Prostate gland (tissue), 2 donors: ENCODE measurements at regions not wholly inside any gene's neighbourhood (a gene's known extent, or its start where the extent isn't known, plus 50 kb on each side); places are given as distances from the start of the nearest gene placed in this dataset.
"Not testable (repeated sequence)": the region's sequence is repeated elsewhere in the genome, so short reads cannot be mapped to it uniquely, and the experiment has no call there.

Experiments used
- DNase-seq: peaks from one replicate; pipeline ENCODE4 v3.0.0-alpha.2; 2019; ENCODE audit warnings: low spot score
- H3K27ac ChIP-seq, 2 donors: fragments of 200-600 bp; sonication (generic); 2 replicates each; pipeline ENCODE4 v1.5.1; 2017 to 2019
- H3K27me3 ChIP-seq: fragments of 200-600 bp; sonication (generic); replicated peaks from 2 replicates; pipeline ENCODE4 v1.5.1; 2019; ENCODE audit not compliant: insufficient read depth
- H3K36me3 ChIP-seq, 2 donors: fragments of 200-600 bp; sonication (generic); 1 replicate in 1 of 2; 2 replicates in 1 of 2; pipeline versions ENCODE4 v1.5.1 to v1.8.1; 2017 to 2019
- H3K4me1 ChIP-seq: fragments of 200-600 bp; sonication (generic); replicated peaks from 2 replicates; pipeline ENCODE4 v1.5.1; 2019
- H3K4me3 ChIP-seq, 2 donors: fragments of 200-600 bp; sonication (generic); 2 replicates each; pipeline ENCODE4 v1.5.1; 2017 to 2019
- H3K9me3 ChIP-seq: fragments of 200-600 bp; sonication (generic); 2 replicates; pipeline ENCODE4 v1.5.1; 2017
- POLR2A ChIP-seq: fragments of 450-650 bp; IDR thresholded peaks from one replicate; pipeline ENCODE4 v1.6.1; 2016; ENCODE audit warnings: antibody characterized with exemption, mild to moderate bottlenecking
- POLR2AphosphoS5 ChIP-seq: sonication (generic); formaldehyde crosslinking; IDR thresholded peaks from one replicate; pipeline ENCODE4 v1.6.1; 2017; ENCODE audit warnings: antibody characterized with exemption
- WGBS: methylation state at CpG from one replicate; pipeline ENCODE4 v1.1.5; 2018; 5-methylcytosine and 5-hydroxymethylcytosine counted together
- intact Hi-C: fragments of 100-400 bp; cut with DNase I; formaldehyde crosslinking; loops from one replicate; pipeline ENCODE4 v1.14.2; 2022
- TF ChIP-seq, protein P1 (sequence below), 4 experiments: fragments of 200-600 bp in 2 of 4; fragments of 450-650 bp in 2 of 4; sonication (generic) in 2 of 4; IDR thresholded peaks; 1 replicate in 3 of 4; 2 replicates in 1 of 4; pipeline ENCODE4 v1.5.1; 2016 to 2019; ENCODE audit warnings: antibody characterized with exemption in 4 of 4, mild to moderate bottlenecking in 2 of 4, moderate library complexity in 2 of 4

DNA sequence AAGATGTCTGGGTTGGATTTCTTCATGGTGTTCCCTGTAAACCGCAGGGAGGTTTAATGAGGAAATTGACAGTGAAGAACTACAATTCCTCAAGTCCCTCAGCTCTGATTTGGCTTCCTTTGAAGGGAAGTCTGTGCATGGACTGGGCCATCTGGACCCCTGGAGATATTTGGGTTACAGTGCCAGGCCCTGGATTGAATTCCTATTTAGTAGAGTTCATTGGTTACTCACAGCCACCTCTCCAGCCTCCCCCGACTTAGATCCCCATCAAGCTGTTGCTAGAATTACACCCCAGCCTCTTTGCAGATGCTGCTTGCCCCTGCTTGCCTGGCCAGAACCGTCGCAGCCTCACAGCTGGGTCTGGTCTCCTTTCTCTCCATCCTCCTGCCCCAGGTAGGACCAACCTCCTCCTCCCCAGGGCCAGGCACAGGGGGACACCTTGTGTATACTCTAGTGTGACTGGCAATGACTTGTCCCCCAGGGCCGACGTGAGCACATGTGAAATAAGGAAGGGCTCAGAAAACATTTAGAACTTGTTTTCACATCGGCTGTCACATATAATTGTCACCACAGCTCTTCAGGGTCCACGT, 93.2 kb upstream of the LRPAP1 start:
- H3K4me1 ChIP-seq, H3K27ac ChIP-seq, H3K36me3 ChIP-seq, DNase-seq, H3K27me3 ChIP-seq, H3K9me3 ChIP-seq, H3K4me3 ChIP-seq, intact Hi-C loops: not testable (repeated sequence)
- 56% methylated on average over 8 of the region's 8 CpGs for WGBS

GRCh38 chr4:3623809-3624329, 91.6 kb upstream of the LRPAP1 start:
- H3K27me3 ChIP-seq, H3K9me3 ChIP-seq, DNase-seq, H3K27ac ChIP-seq, H3K36me3 ChIP-seq, H3K4me1 ChIP-seq, intact Hi-C loops, H3K4me3 ChIP-seq: not testable (repeated sequence)
- 11% methylated on average over 11 of the region's 11 CpGs for WGBS

- WGBS, result 56% methylated on average over 7 of the region's 7 CpGs
- Histone ChIP-seq H3K27ac (no peak overlapping the region), H3K27me3 (peaks cover 2% of the 10 kb centered on the region), H3K36me3 (no peaks in the 10 kb centered on the region), H3K4me1 (no peaks in the 10 kb centered on the region), H3K9me3 (no peaks in the 10 kb centered on the region), H3K4me3 (no peak overlapping the region)
- no peak for TF ChIP-seq POLR2AphosphoS5
- TF ChIP-seq POLR2A, result no peak
- TF ChIP-seq, protein P1, sequence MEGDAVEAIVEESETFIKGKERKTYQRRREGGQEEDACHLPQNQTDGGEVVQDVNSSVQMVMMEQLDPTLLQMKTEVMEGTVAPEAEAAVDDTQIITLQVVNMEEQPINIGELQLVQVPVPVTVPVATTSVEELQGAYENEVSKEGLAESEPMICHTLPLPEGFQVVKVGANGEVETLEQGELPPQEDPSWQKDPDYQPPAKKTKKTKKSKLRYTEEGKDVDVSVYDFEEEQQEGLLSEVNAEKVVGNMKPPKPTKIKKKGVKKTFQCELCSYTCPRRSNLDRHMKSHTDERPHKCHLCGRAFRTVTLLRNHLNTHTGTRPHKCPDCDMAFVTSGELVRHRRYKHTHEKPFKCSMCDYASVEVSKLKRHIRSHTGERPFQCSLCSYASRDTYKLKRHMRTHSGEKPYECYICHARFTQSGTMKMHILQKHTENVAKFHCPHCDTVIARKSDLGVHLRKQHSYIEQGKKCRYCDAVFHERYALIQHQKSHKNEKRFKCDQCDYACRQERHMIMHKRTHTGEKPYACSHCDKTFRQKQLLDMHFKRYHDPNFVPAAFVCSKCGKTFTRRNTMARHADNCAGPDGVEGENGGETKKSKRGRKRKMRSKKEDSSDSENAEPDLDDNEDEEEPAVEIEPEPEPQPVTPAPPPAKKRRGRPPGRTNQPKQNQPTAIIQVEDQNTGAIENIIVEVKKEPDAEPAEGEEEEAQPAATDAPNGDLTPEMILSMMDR (IDR thresholded peaks at IDR 0.05), result no peak
- intact Hi-C loops, result no loop called here
- no peak for DNase-seq
Observed at GRCh38 chr4:3623106-3623505, 90.9 kb upstream of the LRPAP1 start.

DNA sequence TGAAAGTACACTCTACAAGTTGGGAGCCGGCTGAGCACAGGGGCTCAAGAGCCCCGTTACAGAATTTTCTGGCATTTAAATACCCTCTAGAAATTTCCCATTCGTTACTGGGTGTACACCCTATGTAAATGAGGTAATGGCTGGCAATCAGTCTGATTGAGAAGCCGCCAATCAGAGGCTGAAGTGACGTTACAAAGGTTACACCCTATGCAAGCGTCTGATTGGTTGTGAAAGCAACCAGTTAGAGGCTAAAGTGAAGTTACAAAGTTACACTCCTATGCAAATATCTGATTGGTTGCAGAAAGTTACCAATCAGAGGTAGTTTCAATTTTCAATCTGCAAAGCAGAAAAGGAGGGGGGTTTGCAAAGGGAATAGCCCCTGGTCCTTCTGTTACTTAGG, 88.1 kb upstream of the LRPAP1 start:
- DNase-seq, H3K9me3 ChIP-seq, intact Hi-C loops, H3K36me3 ChIP-seq, H3K4me1 ChIP-seq, H3K27me3 ChIP-seq, H3K27ac ChIP-seq, H3K4me3 ChIP-seq: not testable (repeated sequence)
- WGBS, result 59% methylated on average over 6 of the region's 6 CpGs

- H3K4me3 ChIP-seq, H3K36me3 ChIP-seq, H3K27me3 ChIP-seq, H3K9me3 ChIP-seq, intact Hi-C loops, DNase-seq, H3K27ac ChIP-seq, H3K4me1 ChIP-seq: not testable (repeated sequence)
- WGBS, result 94% methylated on average over 4 of the region's 4 CpGs
Observed at GRCh38 chr4:3619698-3620097, 87.5 kb upstream of the LRPAP1 start.

DNA sequence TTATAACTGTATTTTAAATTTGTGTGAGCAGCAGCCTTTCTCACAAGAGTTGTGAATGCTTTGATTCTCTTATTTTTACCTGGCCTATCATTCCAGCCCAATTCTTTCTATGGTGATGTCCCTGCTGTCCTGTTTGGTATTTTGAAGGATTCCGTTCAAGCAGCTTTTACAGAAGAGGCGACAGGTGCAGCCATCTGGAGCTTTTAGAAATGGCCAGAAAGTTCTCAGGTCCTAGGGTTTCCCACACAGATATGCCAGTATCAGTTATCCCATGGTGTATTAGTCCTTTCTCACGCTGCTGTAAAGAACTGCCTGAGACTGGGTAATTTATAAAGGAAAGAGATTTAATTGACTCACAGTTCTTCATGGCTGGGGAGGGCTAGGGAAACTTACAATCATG, 86.1 kb upstream of the LRPAP1 start:
- H3K27me3 ChIP-seq, H3K27ac ChIP-seq, H3K36me3 ChIP-seq, DNase-seq, intact Hi-C loops, H3K4me3 ChIP-seq, H3K9me3 ChIP-seq, H3K4me1 ChIP-seq: not testable (repeated sequence)
- WGBS, result 68% methylated on average over 3 of the region's 3 CpGs

DNA sequence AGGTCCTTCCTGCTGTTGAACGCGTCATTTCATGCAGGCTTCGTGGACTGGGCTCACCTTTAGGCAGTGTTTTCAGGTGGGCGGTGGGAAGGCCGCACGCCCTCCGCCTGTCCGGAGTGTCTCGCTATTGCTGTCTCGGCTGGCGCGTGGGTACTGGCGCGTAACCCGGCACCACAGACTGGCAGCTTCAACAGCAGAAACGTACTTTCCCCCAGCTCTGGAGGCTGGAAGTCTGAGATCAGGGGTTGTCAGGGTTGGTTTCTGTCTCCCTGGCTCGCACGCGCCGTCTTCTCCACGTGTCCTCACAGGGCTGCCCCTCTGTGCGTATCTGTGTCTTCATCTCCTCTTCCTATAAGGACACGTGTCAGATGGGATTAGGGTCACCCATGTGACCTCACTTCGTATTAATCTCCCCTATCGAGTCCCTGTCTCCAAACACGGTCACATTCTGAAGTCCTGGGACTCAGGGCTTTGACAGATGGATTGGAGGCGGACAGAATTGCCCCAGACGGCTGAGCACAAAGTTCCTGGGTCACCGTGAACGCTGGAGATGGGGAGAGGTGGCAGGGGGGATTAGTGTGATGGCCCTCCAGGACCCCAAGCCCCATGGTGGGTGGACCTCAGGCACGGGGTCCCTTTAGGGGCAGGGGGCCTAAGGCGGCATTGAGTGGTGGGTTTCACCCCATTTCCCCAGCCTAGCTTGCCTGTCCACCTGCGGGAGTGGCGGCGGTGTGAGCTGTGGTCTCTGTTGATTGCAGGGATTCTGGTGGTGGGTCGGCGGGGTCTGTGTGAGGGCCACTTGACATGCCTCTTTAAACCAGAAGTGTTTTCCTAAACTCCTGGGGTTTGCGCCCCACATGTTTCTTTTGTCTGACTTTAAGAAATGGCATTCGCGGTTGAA, 83.4 kb upstream of the LRPAP1 start:
- intact Hi-C loops, result no loop called here
- Histone ChIP-seq H3K9me3 (no peaks in the 10 kb centered on the region), H3K27ac (no peak overlapping the region), H3K36me3 (no peaks in the 10 kb centered on the region), H3K4me1 (no peaks in the 10 kb centered on the region), H3K27me3 (no peaks in the 10 kb centered on the region), H3K4me3 (no peak overlapping the region)
- 88% methylated on average over 40 of the region's 40 CpGs for WGBS
- TF ChIP-seq POLR2AphosphoS5 (no peak), POLR2A (no peak)
- TF ChIP-seq, protein P1 (IDR thresholded peaks at IDR 0.05), result no peak
- no peak for DNase-seq
